ENCODE measurements at regions not wholly inside any gene's neighbourhood (a gene's known extent, or its start where the extent isn't known, plus 50 kb on each side); places are given as distances from the start of the nearest gene placed in this dataset.
A peak's percentile ranks its signal among the peaks of the same experiment; 100 is the strongest.

- peak; percentile 61 for TF ChIP-seq CTCF (IDR thresholded peaks at IDR 0.05; ENCODE audit: low read length)
- TF ChIP-seq EZH2 (IDR thresholded peaks at IDR 0.05; ENCODE audit: borderline replicate concordance, low read length) = no peak
These were observed 67.1 kb downstream of the CLEC18A start for GRCh38 chr16:70018254-70018653.
